ENCODE measurements at regions not wholly inside any gene's neighbourhood (a gene's known extent, or its start where the extent isn't known, plus 50 kb on each side); places are given as distances from the start of the nearest gene placed in this dataset.
"Not testable (repeated sequence)": the region's sequence is repeated elsewhere in the genome, so short reads cannot be mapped to it uniquely, and the experiment has no call there.

GRCh38 chr6:50337532-50338122 is 287.9 kb upstream of the DEFB112 start:
- DNase-seq (ENCODE audit: low spot score): no peak

- DNase-seq (ENCODE audit: low spot score): peak; percentile 4
Measured at GRCh38 chr6:50353603-50354002, 303.9 kb upstream of the DEFB112 start.

GRCh38 chr6:50358113-50358512 is 308.4 kb upstream of the DEFB112 start:
- DNase-seq (ENCODE audit: low spot score): no peak

- DNase-seq (ENCODE audit: low spot score): no peak
Measured at GRCh38 chr6:50361641-50362331, 312.1 kb upstream of the DEFB112 start.

- no peak for DNase-seq (ENCODE audit: low spot score)
Measured at GRCh38 chr6:50362706-50363105, 313.0 kb upstream of the DEFB112 start.

- no peak for DNase-seq (ENCODE audit: low spot score)
Measured at GRCh38 chr6:50369996-50370395, 320.3 kb upstream of the DEFB112 start.

GRCh38 chr6:50380406-50381098 is 330.8 kb upstream of the DEFB112 start:
- no peak for DNase-seq (ENCODE audit: low spot score)

- DNase-seq (ENCODE audit: low spot score): peak; percentile 9
Measured at GRCh38 chr6:50381099-50381415, 331.3 kb upstream of the DEFB112 start.

GRCh38 chr6:50390416-50390815 is 322.9 kb upstream of the TFAP2D start:
- no peak for DNase-seq (ENCODE audit: low spot score)

- not testable (repeated sequence) for DNase-seq (ENCODE audit: low spot score)
Measured at GRCh38 chr6:50394139-50394538, 319.2 kb upstream of the TFAP2D start.

GRCh38 chr6:50404643-50405042 is 308.7 kb upstream of the TFAP2D start:
- DNase-seq (ENCODE audit: low spot score): no peak

- DNase-seq (ENCODE audit: low spot score): peak; percentile 4
Measured at GRCh38 chr6:50410579-50410978, 302.7 kb upstream of the TFAP2D start.

- DNase-seq (ENCODE audit: low spot score): not testable (repeated sequence)
Measured at GRCh38 chr6:50421041-50421440, 292.3 kb upstream of the TFAP2D start.

GRCh38 chr6:50427267-50427666 is 286.1 kb upstream of the TFAP2D start:
- no peak for DNase-seq (ENCODE audit: low spot score)

- no peak for DNase-seq (ENCODE audit: low spot score)
Measured at GRCh38 chr6:50437901-50438300, 275.4 kb upstream of the TFAP2D start.

- no peak for DNase-seq (ENCODE audit: low spot score)
Measured at GRCh38 chr6:50442531-50443040, 270.7 kb upstream of the TFAP2D start.

- DNase-seq (ENCODE audit: low spot score): no peak
Measured at GRCh38 chr6:50443144-50443543, 270.2 kb upstream of the TFAP2D start.

- no peak for DNase-seq (ENCODE audit: low spot score)
Measured at GRCh38 chr6:50449128-50449527, 264.2 kb upstream of the TFAP2D start.

- DNase-seq (ENCODE audit: low spot score): no peak
Measured at GRCh38 chr6:50451826-50452400, 261.4 kb upstream of the TFAP2D start.

- no peak for DNase-seq (ENCODE audit: low spot score)
Measured at GRCh38 chr6:50455029-50455428, 258.3 kb upstream of the TFAP2D start.

- no peak for DNase-seq (ENCODE audit: low spot score)
Measured at GRCh38 chr6:50457351-50457750, 256.0 kb upstream of the TFAP2D start.

- DNase-seq (ENCODE audit: low spot score): no peak
Measured at GRCh38 chr6:50461696-50462095, 251.6 kb upstream of the TFAP2D start.

- no peak for DNase-seq (ENCODE audit: low spot score)
Measured at GRCh38 chr6:50463931-50464330, 249.4 kb upstream of the TFAP2D start.

Data from iPS-NIHi11 (cell line).